Prostate gland (tissue), 2 donors: ENCODE measurements at regions not wholly inside any gene's neighbourhood (a gene's known extent, or its start where the extent isn't known, plus 50 kb on each side); places are given as distances from the start of the nearest gene placed in this dataset.

ENCODE experiments used
- CTCF ChIP-seq, 4 experiments: fragments of 200-600 bp in 2 of 4; fragments of 450-650 bp in 2 of 4; sonication (generic) in 2 of 4; IDR thresholded peaks; 1 replicate in 3 of 4; 2 replicates in 1 of 4; pipeline ENCODE4 v1.5.1; 2016 to 2019; ENCODE audit warnings: antibody characterized with exemption in 4 of 4, mild to moderate bottlenecking in 2 of 4, moderate library complexity in 2 of 4
- POLR2AphosphoS5 ChIP-seq: sonication (generic); formaldehyde crosslinking; IDR thresholded peaks from one replicate; pipeline ENCODE4 v1.6.1; 2017; ENCODE audit warnings: antibody characterized with exemption

- TF ChIP-seq POLR2AphosphoS5: no peak
- no peak for TF ChIP-seq CTCF (IDR thresholded peaks at IDR 0.05)
These were observed 90.1 kb upstream of the RNPC3 start for GRCh38 chr1:103435443-103435842.
